Upper lobe of left lung (tissue), 6 donors: ENCODE measurements at regions not wholly inside any gene's neighbourhood (a gene's known extent, or its start where the extent isn't known, plus 50 kb on each side); places are given as distances from the start of the nearest gene placed in this dataset.

Source experiments
- ATAC-seq, 2 donors: fragments of 200-7000 bp; cut with Tn5 transposase; one replicate each; pipeline ENCODE4 v1.9.1; 2022; ENCODE audit warnings: mild to moderate bottlenecking in 2 of 2, moderate library complexity in 2 of 2; ENCODE audit not compliant: low FRiP score in 2 of 2
- DNase-seq, 2 donors: peaks; one replicate each; pipeline ENCODE4 v3.0.0-alpha.2; 2019 to 2020
- H3K27ac ChIP-seq, 4 donors: fragments of 200-600 bp; sonication (generic); one replicate each; pipeline ENCODE4 v1.5.1; 2016 to 2019
- H3K27me3 ChIP-seq, 4 donors: fragments of 200-600 bp; sonication (generic); one replicate each; pipeline ENCODE4 v1.5.1; 2017 to 2019
- H3K36me3 ChIP-seq, 4 donors: fragments of 200-600 bp; sonication (generic); one replicate each; pipeline ENCODE4 v1.5.1; 2016 to 2019
- H3K4me1 ChIP-seq, 4 donors: fragments of 200-600 bp; sonication (generic); one replicate each; pipeline ENCODE4 v1.5.1; 2018 to 2019
- H3K4me3 ChIP-seq, 4 donors: fragments of 200-600 bp; sonication (generic); one replicate each; pipeline ENCODE4 v1.5.1; 2017 to 2019; ENCODE audit warnings: mild to moderate bottlenecking in 2 of 4, moderate library complexity in 1 of 4
- H3K9me3 ChIP-seq, 4 donors: fragments of 200-600 bp; sonication (generic); one replicate each; pipeline ENCODE4 v1.5.1; 2018 to 2019
- EP300 ChIP-seq, 4 donors: sonication (generic); formaldehyde crosslinking; IDR thresholded peaks; one replicate each; pipeline ENCODE4 v1.5.1; 2017; ENCODE audit warnings: antibody characterized with exemption in 4 of 4, control low read depth in 2 of 4
- POLR2A ChIP-seq, 4 donors: fragments of 450-650 bp; IDR thresholded peaks; one replicate each; pipeline ENCODE4 v1.5.1; 2016 to 2017; ENCODE audit warnings: antibody characterized with exemption in 4 of 4, mild to moderate bottlenecking in 2 of 4
- POLR2AphosphoS5 ChIP-seq, 2 donors: sonication (generic); formaldehyde crosslinking; IDR thresholded peaks; one replicate each; pipeline ENCODE4 v1.5.1; 2017; ENCODE audit warnings: antibody characterized with exemption in 2 of 2
- WGBS, 2 donors: methylation state at CpG; one replicate each; pipeline ENCODE4 v1.1.5; 2017 to 2018; 5-methylcytosine and 5-hydroxymethylcytosine counted together
- TF ChIP-seq, protein P1 (sequence below), 6 experiments: fragments of 450-650 bp in 4 of 6; fragments of 200-600 bp in 2 of 6; sonication (generic) in 2 of 6; IDR thresholded peaks; one replicate each; pipeline ENCODE4 v1.5.1; 2016 to 2019; ENCODE audit warnings: antibody characterized with exemption in 6 of 6
- donor health status: DM: no; HTN: no; CAD: no; lungs with moderate emphysema.
- donor health status: DM: no; HTN: yes; CAD: no; lungs with severe emphysema.

DNA sequence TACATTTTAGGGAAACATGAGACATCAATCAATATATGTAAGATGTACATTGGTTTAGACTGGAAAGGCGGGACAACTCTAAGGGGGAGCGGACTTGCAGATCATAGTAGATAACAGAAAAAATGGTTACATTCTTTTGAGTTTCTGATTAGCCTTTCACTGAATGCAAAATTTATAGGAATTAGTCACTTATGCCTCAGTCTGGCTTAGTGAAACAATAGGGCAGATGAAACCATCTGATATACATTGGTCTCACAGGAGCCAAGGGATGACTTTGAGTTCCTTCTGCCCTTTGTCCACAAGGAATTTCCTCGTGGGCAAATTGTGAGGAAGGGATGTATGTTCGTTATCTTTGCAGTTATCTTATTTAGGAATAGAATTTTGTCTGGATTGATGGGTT, 128.2 kb downstream of the ARSF start:
- no peaks in the 10 kb centered on the region for H3K36me3 ChIP-seq
- WGBS, 2 donors, result 77 to 95% methylated on average over 4 of the region's 4 CpGs
- H3K4me1 ChIP-seq, result no peaks in the 10 kb centered on the region
- H3K9me3 ChIP-seq, result no peaks in the 10 kb centered on the region
- H3K4me3 ChIP-seq, result no peak overlapping the region
- no peak overlapping the region for H3K27ac ChIP-seq
- ATAC-seq (no peak), DNase-seq (no peak)
- H3K27me3 ChIP-seq, result no peaks in the 10 kb centered on the region
- TF ChIP-seq EP300 (IDR thresholded peaks at IDR 0.05) (no peak), POLR2A (IDR thresholded peaks at IDR 0.05) (no peak), POLR2AphosphoS5 (IDR thresholded peaks at IDR 0.05) (no peak)
- TF ChIP-seq, protein P1, sequence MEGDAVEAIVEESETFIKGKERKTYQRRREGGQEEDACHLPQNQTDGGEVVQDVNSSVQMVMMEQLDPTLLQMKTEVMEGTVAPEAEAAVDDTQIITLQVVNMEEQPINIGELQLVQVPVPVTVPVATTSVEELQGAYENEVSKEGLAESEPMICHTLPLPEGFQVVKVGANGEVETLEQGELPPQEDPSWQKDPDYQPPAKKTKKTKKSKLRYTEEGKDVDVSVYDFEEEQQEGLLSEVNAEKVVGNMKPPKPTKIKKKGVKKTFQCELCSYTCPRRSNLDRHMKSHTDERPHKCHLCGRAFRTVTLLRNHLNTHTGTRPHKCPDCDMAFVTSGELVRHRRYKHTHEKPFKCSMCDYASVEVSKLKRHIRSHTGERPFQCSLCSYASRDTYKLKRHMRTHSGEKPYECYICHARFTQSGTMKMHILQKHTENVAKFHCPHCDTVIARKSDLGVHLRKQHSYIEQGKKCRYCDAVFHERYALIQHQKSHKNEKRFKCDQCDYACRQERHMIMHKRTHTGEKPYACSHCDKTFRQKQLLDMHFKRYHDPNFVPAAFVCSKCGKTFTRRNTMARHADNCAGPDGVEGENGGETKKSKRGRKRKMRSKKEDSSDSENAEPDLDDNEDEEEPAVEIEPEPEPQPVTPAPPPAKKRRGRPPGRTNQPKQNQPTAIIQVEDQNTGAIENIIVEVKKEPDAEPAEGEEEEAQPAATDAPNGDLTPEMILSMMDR (IDR thresholded peaks at IDR 0.05), result no peak

- no peak overlapping the region for H3K27ac ChIP-seq
- 84 to 91% methylated on average over 3 to 4 of the region's 4 CpGs for WGBS, 2 donors
- ATAC-seq (no peak), DNase-seq (no peak)
- no peak overlapping the region for H3K4me3 ChIP-seq
- no peaks in the 10 kb centered on the region for H3K36me3 ChIP-seq
- no peaks in the 10 kb centered on the region for H3K27me3 ChIP-seq
- H3K4me1 ChIP-seq, result no peaks in the 10 kb centered on the region
- TF ChIP-seq EP300 (IDR thresholded peaks at IDR 0.05) (no peak), POLR2A (IDR thresholded peaks at IDR 0.05) (no peak)
- TF ChIP-seq, protein P1 (IDR thresholded peaks at IDR 0.05), result no peak
- H3K9me3 ChIP-seq, result no peaks in the 10 kb centered on the region
Observed at GRCh38 chrX:3167771-3168170, 126.5 kb downstream of the ARSF start.

- no peak for TF ChIP-seq POLR2A (IDR thresholded peaks at IDR 0.05)
- TF ChIP-seq POLR2AphosphoS5 (IDR thresholded peaks at IDR 0.05), result no peak
- no peak for TF ChIP-seq EP300 (IDR thresholded peaks at IDR 0.05)
- TF ChIP-seq, protein P1 (IDR thresholded peaks at IDR 0.05), result no peak
- no peak overlapping the region for H3K27ac ChIP-seq
- WGBS, 2 donors, result 61 to 66% methylated on average over 11 of the region's 11 CpGs
- no peaks in the 10 kb centered on the region for H3K27me3 ChIP-seq
- H3K9me3 ChIP-seq, result no peaks in the 10 kb centered on the region
- ATAC-seq (no peak), DNase-seq (no peak)
- no peak overlapping the region for H3K4me3 ChIP-seq
- H3K4me1 ChIP-seq, result no peaks in the 10 kb centered on the region
- H3K36me3 ChIP-seq, result no peaks in the 10 kb centered on the region
Observed at GRCh38 chrX:3166670-3167455, 125.6 kb downstream of the ARSF start.

GRCh38 chrX:3165808-3166207, 124.5 kb downstream of the ARSF start:
- no peak for TF ChIP-seq POLR2A (IDR thresholded peaks at IDR 0.05)
- TF ChIP-seq, protein P1 (IDR thresholded peaks at IDR 0.05), result no peak
- TF ChIP-seq EP300 (IDR thresholded peaks at IDR 0.05), result no peak
- no peak for TF ChIP-seq POLR2AphosphoS5 (IDR thresholded peaks at IDR 0.05)
- Histone ChIP-seq H3K9me3 (no peaks in the 10 kb centered on the region), H3K27me3 (no peaks in the 10 kb centered on the region), H3K4me3 (no peak overlapping the region), H3K27ac (no peak overlapping the region), H3K4me1 (no peaks in the 10 kb centered on the region), H3K36me3 (no peaks in the 10 kb centered on the region)
- DNase-seq, result no peak
- ATAC-seq, result no peak
- WGBS, 2 donors, result 85% methylated on average over 5 of the region's 5 CpGs
